HepG2 (cell line): ENCODE measurements at regions not wholly inside any gene's neighbourhood (a gene's known extent, or its start where the extent isn't known, plus 50 kb on each side); places are given as distances from the start of the nearest gene placed in this dataset.

ENCODE experiments used
- BHLHE40 ChIP-seq: IDR thresholded peaks from 2 replicates; pipeline ENCODE4 v1.6.1; 2011; ENCODE audit warnings: low read length, improper control_type of control experiment
- BRF2 ChIP-seq: sonication (generic); formaldehyde crosslinking; IDR thresholded peaks from 2 replicates; pipeline ENCODE4 v1.8.1; 2022; ENCODE audit warnings: mild to moderate bottlenecking, missing genetic modification reagents
- HMG20B ChIP-seq: conservative IDR thresholded peaks from 2 replicates; pipeline ENCODE4 v1.6.1; 2016; ENCODE audit warnings: missing genetic modification reagents, missing compliant biosample characterization
- NR2C2 ChIP-seq: sonication (generic); formaldehyde crosslinking; IDR thresholded peaks from 2 replicates; pipeline ENCODE4 v1.4.0; 2020; ENCODE audit warnings: missing genetic modification reagents, mild to moderate bottlenecking, moderate library complexity, borderline replicate concordance
- POLR2A ChIP-seq, 2 experiments: IDR thresholded peaks; 2 replicates each; pipeline ENCODE4 v1.6.1; 2011; ENCODE audit warnings: low read depth in 2 of 2, low read length in 2 of 2, mild to moderate bottlenecking in 1 of 2, moderate library complexity in 1 of 2; ENCODE audit not compliant: insufficient read depth in 1 of 2
- RAD21 ChIP-seq: fragments of 450-650 bp; formaldehyde crosslinking; IDR thresholded peaks from 2 replicates; pipeline ENCODE4 v1.5.0; 2020; ENCODE audit warnings: mild to moderate bottlenecking
- ZBTB37 ChIP-seq: sonication (generic); formaldehyde crosslinking; IDR thresholded peaks from 2 replicates; pipeline ENCODE4 v1.4.0; 2020; ENCODE audit warnings: mild to moderate bottlenecking, missing genetic modification reagents
- ZNF512B ChIP-seq: sonication (generic); formaldehyde crosslinking; IDR thresholded peaks from 2 replicates; pipeline ENCODE4 v1.5.1; 2020; ENCODE audit warnings: missing genetic modification reagents, mild to moderate bottlenecking, borderline replicate concordance
- ZNF589 ChIP-seq: sonication (generic); formaldehyde crosslinking; conservative IDR thresholded peaks from 2 replicates; pipeline ENCODE4 v1.8.0; 2022; ENCODE audit warnings: mild to moderate bottlenecking, moderate library complexity, missing genetic modification reagents

- TF ChIP-seq RAD21: no peak
- TF ChIP-seq BRF2 (CRISPR knock-in tag): no peak
- TF ChIP-seq POLR2A (IDR thresholded peaks at IDR 0.05; ENCODE audit: insufficient read depth in 1 of 2, low read depth in 2 of 2, low read length in 2 of 2): no peak
- no peak for TF ChIP-seq ZNF512B (CRISPR knock-in tag)
- TF ChIP-seq ZNF589 (CRISPR knock-in tag): no peak
- no peak for TF ChIP-seq HMG20B (CRISPR knock-in tag)
- TF ChIP-seq ZBTB37: no peak
- no peak for TF ChIP-seq NR2C2 (CRISPR knock-in tag)
- no peak for TF ChIP-seq BHLHE40
Observed at GRCh38 chr11:96978751-96979150, 588.9 kb downstream of the JRKL start.
